Testis (tissue), 2 donors: ENCODE measurements at regions not wholly inside any gene's neighbourhood (a gene's known extent, or its start where the extent isn't known, plus 50 kb on each side); places are given as distances from the start of the nearest gene placed in this dataset.

Experiments
- DNase-seq: peaks from one replicate; pipeline ENCODE4 v3.0.0-alpha.2; 2019
- H3K27ac ChIP-seq, 2 donors: fragments of 200-600 bp; sonication (generic); one replicate each; pipeline ENCODE4 v1.5.1; 2019
- H3K27me3 ChIP-seq: fragments of 200-600 bp; sonication (generic); one replicate; pipeline ENCODE4 v1.5.1; 2019
- H3K36me3 ChIP-seq: fragments of 200-600 bp; sonication (generic); one replicate; pipeline ENCODE4 v1.5.1; 2017; ENCODE audit warnings: low read depth; ENCODE audit errors: missing control alignments
- H3K4me1 ChIP-seq: fragments of 200-600 bp; sonication (generic); one replicate; pipeline ENCODE4 v1.5.1; 2019
- H3K4me3 ChIP-seq, 2 donors: fragments of 200-600 bp; sonication (generic); one replicate each; pipeline ENCODE4 v1.5.1; 2017 to 2019
- H3K9me3 ChIP-seq: fragments of 200-600 bp; sonication (generic); one replicate; pipeline ENCODE4 v1.5.1; 2017
- CTCF ChIP-seq, 3 experiments: fragments of 450-650 bp in 2 of 3; fragments of 200-600 bp in 1 of 3; sonication (generic) in 1 of 3; IDR thresholded peaks; one replicate each; pipeline ENCODE4 v1.5.1; 2016 to 2019; ENCODE audit warnings: antibody characterized with exemption in 3 of 3, mild to moderate bottlenecking in 2 of 3, moderate library complexity in 1 of 3
- POLR2A ChIP-seq: fragments of 450-650 bp; IDR thresholded peaks from one replicate; pipeline ENCODE4 v1.6.1; 2017; ENCODE audit warnings: antibody characterized with exemption, mild to moderate bottlenecking, moderate library complexity
- WGBS, 2 donors: methylation state at CpG; one replicate each; pipeline ENCODE4 v1.1.5; 2018; 5-methylcytosine and 5-hydroxymethylcytosine counted together
- intact Hi-C: fragments of 100-400 bp; cut with DNase I; formaldehyde crosslinking; loops from one replicate; pipeline ENCODE4 v1.15.1; 2023; ENCODE audit warnings: low total_unique reads

GRCh38 chr11:119790476-119790875 is 61.5 kb upstream of the NECTIN1 start:
- 89 to 91% methylated on average over 9 of the region's 9 CpGs for WGBS, 2 donors
- no peak overlapping the region for H3K27ac ChIP-seq
- intact Hi-C loops: no loop called here
- no peak overlapping the region for H3K4me3 ChIP-seq
- H3K4me1 ChIP-seq: no peaks in the 10 kb centered on the region
- no peak for DNase-seq
- TF ChIP-seq CTCF (IDR thresholded peaks at IDR 0.05) (no peak), POLR2A (no peak)
- no peaks in the 10 kb centered on the region for H3K36me3 ChIP-seq
- no peaks in the 10 kb centered on the region for H3K27me3 ChIP-seq
- no peaks in the 10 kb centered on the region for H3K9me3 ChIP-seq

- no peaks in the 10 kb centered on the region for H3K36me3 ChIP-seq
- no peaks in the 10 kb centered on the region for H3K9me3 ChIP-seq
- TF ChIP-seq POLR2A (no peak), CTCF (IDR thresholded peaks at IDR 0.05) (no peak)
- DNase-seq: no peak
- no peak overlapping the region for H3K27ac ChIP-seq
- intact Hi-C loops: no loop called here
- H3K4me1 ChIP-seq: no peaks in the 10 kb centered on the region
- H3K27me3 ChIP-seq: no peaks in the 10 kb centered on the region
- 88 to 95% methylated on average over 8 to 11 of the region's 11 CpGs for WGBS, 2 donors
- H3K4me3 ChIP-seq: no peak overlapping the region
These were observed 60.9 kb upstream of the NECTIN1 start for GRCh38 chr11:119789766-119790407.

- no peaks in the 10 kb centered on the region for H3K36me3 ChIP-seq
- 85% methylated on average over 12 to 22 of the region's 22 CpGs for WGBS, 2 donors
- H3K27me3 ChIP-seq: no peaks in the 10 kb centered on the region
- H3K4me1 ChIP-seq: no peaks in the 10 kb centered on the region
- H3K9me3 ChIP-seq: no peaks in the 10 kb centered on the region
- no peak overlapping the region for H3K27ac ChIP-seq
- intact Hi-C loops: no loop called here
- no peak overlapping the region for H3K4me3 ChIP-seq
- DNase-seq: no peak
- no peak for TF ChIP-seq CTCF (IDR thresholded peaks at IDR 0.05)
- no peak for TF ChIP-seq POLR2A
These were observed 60.0 kb upstream of the NECTIN1 start for GRCh38 chr11:119788911-119789560.

- Histone ChIP-seq H3K36me3 (no peaks in the 10 kb centered on the region), H3K4me3 (no peak overlapping the region), H3K27ac (no peak overlapping the region), H3K27me3 (no peaks in the 10 kb centered on the region), H3K9me3 (no peaks in the 10 kb centered on the region), H3K4me1 (no peaks in the 10 kb centered on the region)
- 87 to 88% methylated on average over 11 to 12 of the region's 12 CpGs for WGBS, 2 donors
- TF ChIP-seq POLR2A (no peak), CTCF (IDR thresholded peaks at IDR 0.05) (no peak)
- intact Hi-C loops: no loop called here
- no peak for DNase-seq
These were observed 59.3 kb upstream of the NECTIN1 start for GRCh38 chr11:119788096-119788883.
